SK-N-SH treated with all-trans-retinoic acid at 6 μM for 48 hours (cell line): ENCODE measurements at regions not wholly inside any gene's neighbourhood (a gene's known extent, or its start where the extent isn't known, plus 50 kb on each side); places are given as distances from the start of the nearest gene placed in this dataset.

Experiments
- ATAC-seq: fragments of 200-7000 bp; cut with Tn5 transposase; 3 replicates; pipeline ENCODE4 v1.9.1; 2020; ENCODE audit warnings: mild to moderate bottlenecking, moderate library complexity
- ARNTL ChIP-seq: fragments of 450-650 bp; formaldehyde crosslinking; IDR thresholded peaks from 2 replicates; pipeline ENCODE4 v1.5.0; 2020; ENCODE audit warnings: low read depth, mild to moderate bottlenecking, moderate library complexity, borderline replicate concordance
- CSDC2 ChIP-seq: fragments of 250-450 bp; sonication (Bioruptor Pico); IDR thresholded peaks from 2 replicates; pipeline ENCODE4 v1.5.0; 2020; ENCODE audit warnings: mild to moderate bottlenecking, moderate library complexity
- ESRRG ChIP-seq: fragments of 250-450 bp; sonication (Bioruptor Pico); IDR thresholded peaks from 2 replicates; pipeline ENCODE4 v1.6.1; 2021; ENCODE audit warnings: mild to moderate bottlenecking
- GLIS3 ChIP-seq: fragments of 250-450 bp; sonication (Bioruptor Pico); IDR thresholded peaks from 2 replicates; pipeline ENCODE4 v1.5.0; 2020; ENCODE audit warnings: mild to moderate bottlenecking, moderate library complexity
- ISL1 ChIP-seq: fragments of 250-450 bp; sonication (Bioruptor Pico); IDR thresholded peaks from 2 replicates; pipeline ENCODE4 v2.1.2; 2022; ENCODE audit warnings: mild to moderate bottlenecking, moderate library complexity
- OSR1 ChIP-seq: fragments of 250-450 bp; sonication (Bioruptor Pico); IDR thresholded peaks from 2 replicates; pipeline ENCODE4 v1.8.0; 2022; ENCODE audit warnings: moderate library complexity, mild to moderate bottlenecking, inconsistent platforms
- PPARA ChIP-seq: fragments of 250-450 bp; sonication (Bioruptor Pico); IDR thresholded peaks from 2 replicates; pipeline ENCODE4 v1.5.0; 2020; ENCODE audit warnings: mild to moderate bottlenecking, borderline replicate concordance
- RARB ChIP-seq: fragments of 250-450 bp; sonication (Bioruptor Pico); IDR thresholded peaks from 2 replicates; pipeline ENCODE4 v1.8.0; 2021; ENCODE audit warnings: mild to moderate bottlenecking, moderate library complexity
- SNAI2 ChIP-seq: fragments of 250-450 bp; sonication (Bioruptor Pico); IDR thresholded peaks from 2 replicates; pipeline ENCODE4 v1.5.0; 2020; ENCODE audit warnings: mild to moderate bottlenecking, moderate library complexity
- TCF4 ChIP-seq: fragments of 250-450 bp; sonication (Bioruptor Pico); IDR thresholded peaks from 2 replicates; pipeline ENCODE4 v1.8.0; 2021; ENCODE audit warnings: mild to moderate bottlenecking, moderate library complexity, borderline replicate concordance
- TOX ChIP-seq: fragments of 250-450 bp; sonication (Bioruptor Pico); IDR thresholded peaks from 2 replicates; pipeline ENCODE4 v1.8.0; 2021; ENCODE audit warnings: mild to moderate bottlenecking, moderate library complexity, borderline replicate concordance
- ZC3H10 ChIP-seq: fragments of 250-450 bp; sonication (Bioruptor Pico); IDR thresholded peaks from 2 replicates; pipeline ENCODE4 v1.5.1; 2021; ENCODE audit warnings: mild to moderate bottlenecking, moderate library complexity
- ZFP3 ChIP-seq: fragments of 250-450 bp; sonication (Bioruptor Pico); IDR thresholded peaks from 2 replicates; pipeline ENCODE4 v1.5.0; 2020; ENCODE audit warnings: mild to moderate bottlenecking, moderate library complexity
- ZFP30 ChIP-seq: fragments of 450-650 bp; formaldehyde crosslinking; IDR thresholded peaks from 2 replicates; pipeline ENCODE4 v1.5.0; 2022; ENCODE audit warnings: mild to moderate bottlenecking, moderate library complexity
- ZNF565 ChIP-seq: fragments of 450-650 bp; formaldehyde crosslinking; conservative IDR thresholded peaks from 2 replicates; pipeline ENCODE4 v1.5.0; 2020; ENCODE audit warnings: low read depth, mild to moderate bottlenecking, moderate library complexity
- ZNF70 ChIP-seq: fragments of 450-650 bp; formaldehyde crosslinking; IDR thresholded peaks from 2 replicates; pipeline ENCODE4 v1.5.0; 2020; ENCODE audit warnings: mild to moderate bottlenecking, moderate library complexity
- ZNF8 ChIP-seq: fragments of 450-650 bp; formaldehyde crosslinking; IDR thresholded peaks from 2 replicates; pipeline ENCODE4 v1.5.0; 2020; ENCODE audit warnings: mild to moderate bottlenecking, moderate library complexity
- TF ChIP-seq, protein P1 (sequence below): fragments of 250-450 bp; sonication (Bioruptor Pico); IDR thresholded peaks from 2 replicates; pipeline ENCODE4 v1.8.0; 2020; ENCODE audit warnings: mild to moderate bottlenecking, moderate library complexity, borderline replicate concordance
- TF ChIP-seq, protein P2 (sequence below): fragments of 250-450 bp; sonication (Bioruptor Pico); IDR thresholded peaks from 2 replicates; pipeline ENCODE4 v1.8.0; 2021; ENCODE audit warnings: low read depth, mild to moderate bottlenecking, moderate library complexity, borderline replicate concordance
- TF ChIP-seq, protein P3 (sequence below): fragments of 250-450 bp; sonication (Bioruptor Pico); IDR thresholded peaks from 2 replicates; pipeline ENCODE4 v1.5.1; 2020; ENCODE audit warnings: low read depth, mild to moderate bottlenecking, moderate library complexity
- TF ChIP-seq, protein P4 (sequence below): fragments of 250-450 bp; sonication (Bioruptor Pico); IDR thresholded peaks from 2 replicates; pipeline ENCODE4 v1.5.0; 2020; ENCODE audit warnings: mild to moderate bottlenecking, moderate library complexity

DNA sequence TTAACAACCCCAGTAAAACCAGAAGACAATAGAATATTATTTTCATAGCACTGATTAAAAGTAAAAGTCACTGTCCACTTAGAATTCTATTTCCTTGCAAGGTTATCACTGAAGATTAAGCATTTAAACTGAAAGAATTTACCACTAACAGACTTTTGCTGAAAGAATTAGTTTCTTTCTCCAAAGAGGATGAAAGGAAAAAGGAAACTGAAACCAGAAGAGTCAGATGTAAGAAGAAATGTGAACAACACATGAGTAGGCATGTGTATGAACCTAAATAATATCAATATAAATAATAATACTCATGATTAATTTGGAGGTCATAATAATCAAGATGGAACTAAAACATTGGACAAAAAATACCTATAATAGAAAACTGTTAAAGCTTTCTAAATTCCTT is 82.4 kb upstream of the KLHL29 start:
- ATAC-seq: no peak
- TF ChIP-seq TCF4: no peak
- no peak for TF ChIP-seq OSR1 (CRISPR knock-in tag)
- TF ChIP-seq, protein P1, sequence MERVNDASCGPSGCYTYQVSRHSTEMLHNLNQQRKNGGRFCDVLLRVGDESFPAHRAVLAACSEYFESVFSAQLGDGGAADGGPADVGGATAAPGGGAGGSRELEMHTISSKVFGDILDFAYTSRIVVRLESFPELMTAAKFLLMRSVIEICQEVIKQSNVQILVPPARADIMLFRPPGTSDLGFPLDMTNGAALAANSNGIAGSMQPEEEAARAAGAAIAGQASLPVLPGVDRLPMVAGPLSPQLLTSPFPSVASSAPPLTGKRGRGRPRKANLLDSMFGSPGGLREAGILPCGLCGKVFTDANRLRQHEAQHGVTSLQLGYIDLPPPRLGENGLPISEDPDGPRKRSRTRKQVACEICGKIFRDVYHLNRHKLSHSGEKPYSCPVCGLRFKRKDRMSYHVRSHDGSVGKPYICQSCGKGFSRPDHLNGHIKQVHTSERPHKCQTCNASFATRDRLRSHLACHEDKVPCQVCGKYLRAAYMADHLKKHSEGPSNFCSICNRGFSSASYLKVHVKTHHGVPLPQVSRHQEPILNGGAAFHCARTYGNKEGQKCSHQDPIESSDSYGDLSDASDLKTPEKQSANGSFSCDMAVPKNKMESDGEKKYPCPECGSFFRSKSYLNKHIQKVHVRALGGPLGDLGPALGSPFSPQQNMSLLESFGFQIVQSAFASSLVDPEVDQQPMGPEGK (CRISPR knock-in tag): no peak
- TF ChIP-seq RARB (CRISPR knock-in tag): no peak
- TF ChIP-seq, protein P2, sequence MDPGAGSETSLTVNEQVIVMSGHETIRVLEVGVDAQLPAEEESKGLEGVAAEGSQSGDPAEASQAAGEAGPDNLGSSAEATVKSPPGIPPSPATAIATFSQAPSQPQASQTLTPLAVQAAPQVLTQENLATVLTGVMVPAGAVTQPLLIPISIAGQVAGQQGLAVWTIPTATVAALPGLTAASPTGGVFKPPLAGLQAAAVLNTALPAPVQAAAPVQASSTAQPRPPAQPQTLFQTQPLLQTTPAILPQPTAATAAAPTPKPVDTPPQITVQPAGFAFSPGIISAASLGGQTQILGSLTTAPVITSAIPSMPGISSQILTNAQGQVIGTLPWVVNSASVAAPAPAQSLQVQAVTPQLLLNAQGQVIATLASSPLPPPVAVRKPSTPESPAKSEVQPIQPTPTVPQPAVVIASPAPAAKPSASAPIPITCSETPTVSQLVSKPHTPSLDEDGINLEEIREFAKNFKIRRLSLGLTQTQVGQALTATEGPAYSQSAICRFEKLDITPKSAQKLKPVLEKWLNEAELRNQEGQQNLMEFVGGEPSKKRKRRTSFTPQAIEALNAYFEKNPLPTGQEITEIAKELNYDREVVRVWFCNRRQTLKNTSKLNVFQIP: no peak
- no peak for TF ChIP-seq ARNTL (CRISPR knock-in tag)
- TF ChIP-seq, protein P3, sequence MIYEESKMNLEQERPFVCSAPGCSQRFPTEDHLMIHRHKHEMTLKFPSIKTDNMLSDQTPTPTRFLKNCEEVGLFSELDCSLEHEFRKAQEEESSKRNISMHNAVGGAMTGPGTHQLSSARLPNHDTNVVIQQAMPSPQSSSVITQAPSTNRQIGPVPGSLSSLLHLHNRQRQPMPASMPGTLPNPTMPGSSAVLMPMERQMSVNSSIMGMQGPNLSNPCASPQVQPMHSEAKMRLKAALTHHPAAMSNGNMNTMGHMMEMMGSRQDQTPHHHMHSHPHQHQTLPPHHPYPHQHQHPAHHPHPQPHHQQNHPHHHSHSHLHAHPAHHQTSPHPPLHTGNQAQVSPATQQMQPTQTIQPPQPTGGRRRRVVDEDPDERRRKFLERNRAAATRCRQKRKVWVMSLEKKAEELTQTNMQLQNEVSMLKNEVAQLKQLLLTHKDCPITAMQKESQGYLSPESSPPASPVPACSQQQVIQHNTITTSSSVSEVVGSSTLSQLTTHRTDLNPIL (CRISPR knock-in tag): no peak
- TF ChIP-seq ZFP3 (CRISPR knock-in tag): no peak
- no peak for TF ChIP-seq ZFP30 (CRISPR knock-in tag)
- no peak for TF ChIP-seq ZNF70 (CRISPR knock-in tag)
- no peak for TF ChIP-seq ZC3H10
- TF ChIP-seq CSDC2 (CRISPR knock-in tag): no peak
- no peak for TF ChIP-seq SNAI2 (CRISPR knock-in tag)
- TF ChIP-seq PPARA (CRISPR knock-in tag): no peak

DNA sequence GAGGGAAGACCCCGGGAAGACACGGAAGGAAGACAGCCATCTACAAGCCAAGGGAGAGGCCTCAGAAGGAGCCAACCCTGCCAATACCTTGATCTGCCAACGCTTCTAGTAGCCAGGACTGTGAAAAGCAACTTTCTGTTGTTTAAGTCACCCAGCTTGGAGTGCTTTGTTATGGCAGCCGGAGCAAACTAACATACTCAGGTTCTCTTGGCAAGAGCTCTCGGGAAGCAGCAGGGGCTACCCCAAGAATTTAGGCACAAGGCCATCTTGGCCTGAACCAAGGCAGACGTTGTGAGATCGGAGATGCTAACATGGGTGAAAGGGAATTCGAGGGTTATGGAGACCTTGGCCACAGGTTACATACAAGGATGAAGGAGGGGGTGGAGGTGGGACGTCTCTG is 78.6 kb upstream of the KLHL29 start:
- no peak for TF ChIP-seq ZNF70 (CRISPR knock-in tag)
- TF ChIP-seq CSDC2 (CRISPR knock-in tag): no peak
- TF ChIP-seq ZC3H10: no peak
- TF ChIP-seq ESRRG: no peak
- TF ChIP-seq ISL1 (CRISPR knock-in tag): no peak
- TF ChIP-seq PPARA (CRISPR knock-in tag): no peak
- TF ChIP-seq ZFP30 (CRISPR knock-in tag): no peak
- TF ChIP-seq ZFP3 (CRISPR knock-in tag): no peak
- TF ChIP-seq SNAI2 (CRISPR knock-in tag): no peak
- no peak for TF ChIP-seq ZNF8 (CRISPR knock-in tag)
- TF ChIP-seq, protein P2: no peak
- no peak for TF ChIP-seq ZNF565 (CRISPR knock-in tag)
- TF ChIP-seq, all 23 proteins: peak for 0
- ATAC-seq: no peak

DNA sequence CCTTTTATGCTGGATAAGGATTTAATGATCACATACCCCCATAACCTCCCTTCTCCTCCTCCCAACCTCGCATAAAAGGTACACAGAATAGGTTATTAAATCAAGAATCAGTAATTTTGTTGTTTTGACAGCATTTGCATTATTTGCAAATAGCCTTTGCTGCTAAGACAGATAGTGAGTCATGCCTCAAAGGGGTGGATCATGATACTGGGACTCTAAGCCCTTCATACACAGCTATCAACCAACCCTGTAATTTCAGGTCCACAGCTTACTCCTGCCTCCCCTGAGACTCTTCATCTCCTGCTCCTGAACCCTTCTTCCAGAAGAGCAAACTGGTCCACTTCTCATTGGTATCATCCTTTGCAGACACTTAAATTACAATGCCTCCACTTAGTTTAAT is 73.8 kb upstream of the KLHL29 start:
- TF ChIP-seq ZC3H10 (no peak), ZNF565 (CRISPR knock-in tag) (no peak), CSDC2 (CRISPR knock-in tag) (no peak), TCF4 (no peak), GLIS3 (CRISPR knock-in tag) (no peak), ZFP3 (CRISPR knock-in tag) (no peak), ARNTL (CRISPR knock-in tag) (no peak), TOX (CRISPR knock-in tag) (no peak)
- TF ChIP-seq, protein P4, sequence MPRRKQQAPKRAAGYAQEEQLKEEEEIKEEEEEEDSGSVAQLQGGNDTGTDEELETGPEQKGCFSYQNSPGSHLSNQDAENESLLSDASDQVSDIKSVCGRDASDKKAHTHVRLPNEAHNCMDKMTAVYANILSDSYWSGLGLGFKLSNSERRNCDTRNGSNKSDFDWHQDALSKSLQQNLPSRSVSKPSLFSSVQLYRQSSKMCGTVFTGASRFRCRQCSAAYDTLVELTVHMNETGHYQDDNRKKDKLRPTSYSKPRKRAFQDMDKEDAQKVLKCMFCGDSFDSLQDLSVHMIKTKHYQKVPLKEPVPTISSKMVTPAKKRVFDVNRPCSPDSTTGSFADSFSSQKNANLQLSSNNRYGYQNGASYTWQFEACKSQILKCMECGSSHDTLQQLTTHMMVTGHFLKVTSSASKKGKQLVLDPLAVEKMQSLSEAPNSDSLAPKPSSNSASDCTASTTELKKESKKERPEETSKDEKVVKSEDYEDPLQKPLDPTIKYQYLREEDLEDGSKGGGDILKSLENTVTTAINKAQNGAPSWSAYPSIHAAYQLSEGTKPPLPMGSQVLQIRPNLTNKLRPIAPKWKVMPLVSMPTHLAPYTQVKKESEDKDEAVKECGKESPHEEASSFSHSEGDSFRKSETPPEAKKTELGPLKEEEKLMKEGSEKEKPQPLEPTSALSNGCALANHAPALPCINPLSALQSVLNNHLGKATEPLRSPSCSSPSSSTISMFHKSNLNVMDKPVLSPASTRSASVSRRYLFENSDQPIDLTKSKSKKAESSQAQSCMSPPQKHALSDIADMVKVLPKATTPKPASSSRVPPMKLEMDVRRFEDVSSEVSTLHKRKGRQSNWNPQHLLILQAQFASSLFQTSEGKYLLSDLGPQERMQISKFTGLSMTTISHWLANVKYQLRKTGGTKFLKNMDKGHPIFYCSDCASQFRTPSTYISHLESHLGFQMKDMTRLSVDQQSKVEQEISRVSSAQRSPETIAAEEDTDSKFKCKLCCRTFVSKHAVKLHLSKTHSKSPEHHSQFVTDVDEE: no peak
- TF ChIP-seq, protein P2: no peak
- no peak for ATAC-seq
